ENCODE measurements at regions not wholly inside any gene's neighbourhood (a gene's known extent, or its start where the extent isn't known, plus 50 kb on each side); places are given as distances from the start of the nearest gene placed in this dataset.
"Not testable (repeated sequence)": the region's sequence is repeated elsewhere in the genome, so short reads cannot be mapped to it uniquely, and the experiment has no call there.

DNA sequence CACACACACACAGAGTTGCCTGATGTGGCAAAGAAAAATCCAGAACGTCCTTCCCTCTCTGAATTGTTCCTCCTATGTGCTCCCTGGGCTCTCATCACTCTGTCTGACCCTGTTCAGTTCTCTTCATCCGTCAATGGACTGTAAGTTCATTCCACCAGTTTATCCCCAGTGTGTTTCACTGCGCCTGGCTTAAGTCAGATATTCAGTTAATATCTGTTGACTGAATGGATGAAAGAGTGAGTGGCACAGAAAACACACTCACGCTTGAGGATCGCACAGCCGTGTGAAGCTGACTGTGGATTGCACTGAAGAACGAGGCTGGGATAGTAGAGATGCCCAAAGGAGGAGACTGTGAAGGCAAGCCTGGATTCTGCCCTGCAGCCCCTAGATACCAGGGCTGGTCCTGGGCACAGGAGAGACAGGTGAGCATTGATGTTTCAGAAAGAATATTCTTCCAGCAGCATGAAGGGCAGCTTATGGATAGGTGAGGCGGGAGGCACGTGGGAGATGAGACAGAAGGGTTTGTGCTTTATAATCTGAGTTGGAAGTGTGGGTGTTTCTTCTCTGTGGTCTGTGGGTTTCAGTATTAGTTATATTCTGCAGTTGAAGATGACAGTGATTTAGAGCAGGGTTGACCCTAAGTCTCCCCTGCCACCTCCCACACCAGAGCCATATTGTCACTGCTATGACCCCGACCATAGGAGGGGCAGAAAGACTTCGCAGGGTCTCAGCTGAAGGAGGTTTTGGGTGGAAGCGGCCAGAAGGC, 129.9 kb downstream of the SOCS6 start:
- no peak for DNase-seq (ENCODE audit: low read depth)

DNA sequence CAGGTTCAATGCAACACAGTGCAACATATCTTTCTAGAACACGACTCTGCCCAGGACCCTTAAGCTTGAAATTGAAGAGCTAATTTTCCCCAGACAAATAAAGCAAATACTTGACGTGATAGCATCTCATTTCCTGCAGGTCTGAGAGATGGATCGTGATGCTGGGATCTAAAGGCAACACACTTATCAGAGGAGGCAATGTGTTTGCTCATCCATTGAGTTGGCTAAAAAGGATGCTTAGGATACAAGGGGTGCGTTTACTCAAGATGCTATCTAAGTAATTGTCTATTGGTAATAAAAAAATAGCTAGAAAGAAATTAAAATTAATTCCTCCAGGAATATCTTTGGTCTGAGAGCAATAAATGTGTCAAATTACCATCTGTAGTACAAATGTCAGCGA, 129.0 kb downstream of the SOCS6 start:
- no peak for DNase-seq (ENCODE audit: low read depth)

DNA sequence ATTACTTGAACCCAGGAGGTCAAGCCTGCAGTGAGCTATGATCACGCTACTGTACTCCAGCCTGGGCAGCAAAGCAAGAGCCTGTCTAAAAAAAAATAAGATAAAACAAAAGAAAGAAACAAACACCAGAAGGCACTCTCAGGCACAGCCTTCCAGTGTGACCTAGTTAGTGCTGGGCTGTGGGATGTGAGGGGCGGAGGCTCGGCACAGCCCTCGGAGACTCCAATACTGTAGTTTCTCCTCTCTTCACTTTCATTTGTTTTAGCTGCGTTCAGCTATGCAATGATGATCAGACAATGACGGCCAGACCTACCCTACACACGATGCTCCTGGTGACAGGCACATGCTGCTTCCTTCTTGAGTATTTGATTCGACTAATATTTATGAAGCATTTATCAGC, 127.7 kb downstream of the SOCS6 start:
- DNase-seq (ENCODE audit: low read depth), result no peak

DNA sequence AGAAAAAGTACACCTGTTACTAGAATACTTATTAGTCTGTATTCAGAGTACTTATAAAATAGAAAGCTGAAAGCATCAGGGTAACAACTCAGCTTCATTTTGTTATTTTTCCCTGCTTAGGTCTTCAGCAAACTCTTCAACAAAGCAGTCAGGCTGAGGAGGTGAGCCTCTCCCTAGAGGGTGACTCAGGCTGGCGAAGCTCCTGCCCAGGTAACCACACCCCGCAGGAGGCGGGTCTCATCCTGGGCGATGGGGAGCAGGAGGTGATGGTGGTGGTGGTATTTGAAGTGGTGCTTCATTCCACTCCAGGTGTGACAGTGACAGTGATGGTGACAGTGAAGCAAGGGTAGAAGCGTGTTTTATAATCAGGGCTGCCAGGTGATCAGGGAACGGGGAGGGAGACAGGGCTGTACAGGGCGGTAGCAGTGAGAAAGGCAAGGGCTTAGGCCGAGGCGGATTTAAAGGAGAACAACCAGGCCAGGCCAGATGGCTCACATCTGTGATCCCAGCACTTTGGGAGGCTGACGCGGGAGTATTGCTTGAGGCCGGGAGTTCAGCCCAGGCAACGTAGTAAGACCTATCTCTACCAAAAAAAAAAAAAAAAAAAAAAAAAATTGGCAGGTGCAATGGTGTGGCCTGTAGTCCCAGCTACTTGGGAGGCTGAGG, 127.1 kb downstream of the SOCS6 start:
- no peak for DNase-seq (ENCODE audit: low read depth)

DNA sequence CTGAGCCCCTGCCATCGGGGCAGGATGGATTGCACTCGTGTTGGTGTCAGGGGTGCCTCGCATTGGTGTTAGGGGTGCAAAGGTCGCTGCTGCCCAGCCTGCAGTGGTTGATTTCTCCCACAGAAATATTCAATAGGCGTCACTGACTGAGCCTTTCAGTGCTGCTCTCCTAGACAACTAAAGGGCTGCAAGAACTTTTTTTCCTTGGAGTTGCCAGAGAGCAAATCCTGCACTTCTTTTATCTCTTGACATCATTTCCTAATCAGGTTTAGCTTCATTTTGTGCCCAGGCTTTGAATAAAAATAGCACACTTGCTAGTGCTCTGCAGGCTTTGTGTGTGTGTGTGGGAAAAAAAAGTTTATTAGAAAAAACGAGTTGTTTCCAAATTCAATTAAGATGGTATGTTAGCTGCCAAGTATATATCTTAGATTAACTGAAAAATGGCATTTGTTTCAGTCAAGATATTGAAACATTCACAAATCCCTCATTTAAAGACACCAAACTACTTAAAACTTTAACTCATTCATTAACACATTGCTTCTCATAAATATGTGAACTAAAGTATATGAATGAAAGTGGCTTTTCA, 125.6 kb downstream of the SOCS6 start:
- no peak for DNase-seq (ENCODE audit: low read depth)

DNA sequence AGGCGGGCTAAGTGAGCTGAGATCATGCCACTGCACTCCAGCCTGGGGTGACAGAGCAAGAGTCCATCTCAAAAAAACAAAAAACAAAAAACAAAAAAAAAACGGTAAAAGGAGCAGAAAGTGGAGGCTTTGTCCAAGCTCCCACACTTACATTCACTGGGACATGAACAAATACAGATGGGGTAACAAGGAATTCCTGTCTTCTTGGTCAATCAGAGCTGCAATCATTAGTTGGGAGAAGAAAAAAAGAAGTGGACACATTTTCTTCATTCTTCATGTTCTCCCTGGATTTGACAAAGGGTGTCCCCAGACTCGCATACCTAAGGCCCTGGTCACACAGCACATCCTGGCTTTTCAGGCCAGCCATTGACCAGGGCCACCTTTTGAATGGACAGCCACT, 124.6 kb downstream of the SOCS6 start:
- no peak for DNase-seq (ENCODE audit: low read depth)

DNA sequence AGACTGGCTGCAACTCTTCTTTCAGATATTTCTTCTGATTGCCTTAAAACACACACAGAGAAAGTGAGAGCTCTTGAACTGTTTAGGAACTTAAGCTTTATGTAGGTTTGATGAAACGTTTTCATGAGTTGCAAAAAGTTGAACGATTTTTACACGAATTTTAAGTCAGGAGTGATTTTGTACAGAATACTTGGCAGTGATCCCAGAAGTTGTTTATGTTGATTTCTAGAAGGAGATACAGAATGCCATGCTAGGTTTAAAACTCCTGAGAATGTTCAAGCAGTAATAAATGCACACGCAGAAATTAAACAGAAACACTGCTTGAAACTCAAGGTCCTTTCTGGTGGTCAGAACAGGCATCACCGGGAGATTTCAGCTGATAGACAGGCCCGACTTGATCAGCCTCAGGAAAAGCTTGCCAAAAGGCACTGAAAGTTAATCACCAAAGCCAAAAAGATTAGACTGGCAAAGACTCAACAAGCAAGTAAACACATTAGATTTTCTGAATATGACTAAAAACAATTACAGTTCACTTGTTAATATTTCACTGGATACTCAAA, 123.1 kb downstream of the SOCS6 start:
- DNase-seq (ENCODE audit: low read depth), result no peak

DNA sequence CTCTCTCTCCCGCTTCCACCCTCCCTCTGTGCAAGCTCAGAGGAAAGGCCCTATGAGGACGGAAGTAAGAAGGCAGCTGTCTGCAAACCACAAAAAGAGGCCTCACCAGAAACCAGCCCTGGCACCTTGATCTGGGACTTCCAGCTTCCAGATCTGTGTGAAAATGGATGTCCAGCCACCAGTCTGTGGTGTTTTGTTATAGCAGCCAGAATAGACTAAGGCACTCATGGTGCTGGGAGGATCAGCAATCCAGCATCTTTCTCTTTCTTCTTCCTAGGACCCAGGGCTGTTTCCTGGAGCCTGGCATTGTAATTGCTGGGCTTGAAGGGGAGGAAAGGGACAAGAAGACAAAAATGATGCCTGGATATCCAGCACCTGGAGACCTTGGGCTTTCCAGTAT, 122.5 kb downstream of the SOCS6 start:
- DNase-seq (ENCODE audit: low read depth), result no peak

DNA sequence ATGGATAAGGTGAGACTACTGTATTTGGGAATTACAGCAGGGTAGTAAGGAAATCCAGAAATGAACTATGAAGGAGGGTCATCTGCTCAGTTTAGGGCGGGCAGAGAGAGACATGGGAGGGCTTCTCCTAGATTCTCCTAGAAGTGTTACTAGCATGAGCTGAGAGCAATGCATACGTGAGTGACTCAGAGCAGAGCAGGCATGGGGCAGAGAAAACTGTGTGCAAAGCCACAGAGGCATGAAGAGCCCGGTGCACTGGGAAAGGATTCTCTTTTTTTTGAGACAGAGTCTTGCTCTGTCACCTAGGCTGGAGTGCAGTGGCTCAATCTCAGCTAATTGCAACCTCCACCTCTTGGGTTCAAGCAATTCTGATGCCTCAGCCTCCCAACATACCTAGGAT, 116.2 kb downstream of the SOCS6 start:
- DNase-seq (ENCODE audit: low read depth), result no peak

DNA sequence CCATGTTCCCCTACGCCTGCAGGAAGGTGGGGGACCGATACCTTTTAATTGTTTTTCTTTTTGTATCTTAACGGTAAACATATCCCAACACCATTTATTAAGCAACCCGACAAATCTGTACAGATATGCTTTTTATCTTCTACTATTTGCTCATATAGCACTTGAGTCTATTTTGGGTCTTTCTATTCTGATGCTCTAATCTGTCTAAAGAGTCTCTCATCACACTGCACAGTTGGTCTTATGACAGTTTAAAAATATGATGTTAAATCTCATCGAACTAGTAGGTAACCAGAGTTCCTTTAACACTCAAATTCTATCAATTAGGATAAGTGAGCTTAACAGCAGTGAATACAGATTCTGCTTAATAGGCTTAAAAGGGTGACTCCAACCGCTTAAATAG, 111.6 kb downstream of the SOCS6 start:
- no peak for DNase-seq (ENCODE audit: low read depth)

DNA sequence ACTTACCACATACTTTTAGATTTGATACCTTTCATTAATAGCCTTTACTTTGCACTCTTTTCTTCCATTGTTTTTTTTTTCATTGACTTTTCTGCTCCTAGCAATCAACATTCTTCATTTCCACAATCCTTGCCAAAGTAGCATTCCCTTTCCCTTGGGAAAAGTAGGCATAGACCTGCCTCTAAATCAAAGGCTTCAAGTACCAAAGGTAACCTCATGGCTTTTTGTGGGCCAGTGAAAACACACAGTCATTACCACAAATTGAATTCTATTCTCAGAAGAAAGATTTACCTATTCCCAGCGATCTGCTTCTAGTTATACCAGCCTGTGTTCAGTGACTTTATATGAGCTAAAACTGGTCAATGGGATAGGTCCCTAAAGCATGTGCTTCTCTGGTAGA, 109.2 kb downstream of the SOCS6 start:
- no peak for DNase-seq (ENCODE audit: low read depth)

DNA sequence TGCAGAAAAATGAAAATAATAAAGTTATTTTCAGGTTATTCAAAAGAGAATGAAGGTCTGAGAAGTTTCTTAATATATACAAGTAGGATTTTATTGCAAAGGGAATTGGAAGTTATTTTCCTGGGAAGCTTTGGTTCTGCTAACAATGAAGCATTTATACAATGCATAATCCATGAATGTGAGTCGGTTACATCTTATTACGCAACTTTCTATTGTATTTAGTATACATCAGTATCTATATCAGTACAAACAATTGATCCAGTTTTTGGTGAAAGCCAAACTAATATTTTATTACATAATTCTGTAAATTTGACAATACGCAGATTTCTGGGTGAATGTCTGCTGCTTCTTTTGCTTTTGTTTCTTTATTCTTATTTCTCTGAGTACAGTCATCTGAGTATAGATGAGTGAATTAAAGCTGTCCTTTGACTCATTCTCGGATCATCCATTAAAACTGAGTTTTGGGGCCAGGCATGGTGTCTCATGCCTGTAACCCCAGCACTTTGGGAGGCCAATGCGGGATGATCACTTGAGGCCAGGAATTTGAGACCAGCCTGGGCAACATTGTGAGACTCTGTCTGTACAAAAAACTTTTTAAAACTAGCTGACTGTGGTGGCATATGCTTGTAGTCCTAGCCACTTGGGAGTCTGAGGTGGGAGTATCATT, 108.5 kb downstream of the SOCS6 start:
- no peak for DNase-seq (ENCODE audit: low read depth)

DNA sequence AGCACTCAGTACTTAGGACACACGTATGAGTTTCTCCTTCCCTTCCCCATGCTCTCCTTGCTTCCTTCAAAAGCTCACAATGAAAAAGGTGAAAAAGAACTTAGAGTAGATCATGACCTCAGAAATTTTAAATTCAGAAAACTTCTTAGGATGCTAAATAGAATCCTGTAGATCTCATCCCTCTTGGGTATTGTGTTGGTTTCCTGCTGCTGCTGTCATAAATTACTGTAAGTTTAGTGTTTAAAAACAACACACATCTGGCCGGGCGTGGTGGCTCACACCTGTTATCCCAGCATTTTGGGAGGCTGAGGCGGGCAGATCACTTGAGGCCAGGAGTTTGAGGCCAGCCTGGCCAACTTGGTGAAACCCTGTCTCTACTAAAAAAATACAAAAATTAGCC, 106.9 kb downstream of the SOCS6 start:
- DNase-seq (ENCODE audit: low read depth), result not testable (repeated sequence)

DNA sequence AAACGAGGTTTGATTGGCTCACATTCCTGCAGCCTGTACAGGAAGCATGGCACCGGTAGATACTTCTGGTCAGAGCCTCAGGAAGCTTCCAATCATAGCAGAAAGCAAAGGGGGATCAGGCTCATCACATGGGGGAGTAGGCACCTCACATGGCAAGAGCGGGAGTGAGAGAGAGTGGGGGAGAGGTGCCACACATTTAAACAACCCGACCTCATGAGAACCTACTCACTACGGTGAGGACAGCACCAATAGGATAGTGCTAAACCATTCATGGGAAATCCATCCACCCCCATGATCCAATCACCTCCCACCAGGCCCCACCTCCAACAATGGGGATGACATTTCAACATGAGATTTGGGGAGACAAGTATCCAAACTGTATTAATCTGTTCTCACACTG, 105.8 kb downstream of the SOCS6 start:
- DNase-seq (ENCODE audit: low read depth), result no peak

DNA sequence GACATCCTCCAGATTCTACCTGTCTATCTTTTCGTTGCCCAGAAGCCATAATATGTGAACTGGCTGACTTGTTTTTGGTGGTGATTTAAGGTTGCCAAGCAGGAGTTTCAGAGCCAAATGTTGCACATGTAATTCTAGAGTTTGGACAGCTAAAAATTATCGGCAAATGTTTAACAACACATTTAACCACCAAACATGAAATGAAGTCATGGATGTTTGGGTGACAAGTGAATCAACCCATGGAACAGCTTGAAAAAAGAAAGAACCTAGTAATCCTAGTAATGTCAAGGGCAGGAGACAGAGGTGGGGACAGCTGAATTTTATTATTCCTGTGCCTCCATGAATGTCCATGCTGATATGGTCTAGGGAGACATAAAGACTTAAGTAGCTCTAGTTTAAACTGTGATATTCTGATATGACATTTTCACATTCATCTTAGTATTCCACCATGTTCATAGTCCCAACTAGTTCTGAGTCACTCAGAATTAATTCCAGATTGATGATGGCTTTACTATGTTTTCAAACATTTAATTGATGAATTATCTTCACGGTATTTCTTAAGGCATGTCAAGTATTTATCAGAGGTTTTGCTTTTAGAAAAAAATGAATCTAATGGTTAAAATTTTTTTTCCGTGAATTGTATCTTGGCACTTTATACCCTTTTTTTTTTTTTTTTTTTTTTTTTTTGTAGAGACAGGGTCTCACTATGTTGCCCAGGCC, 101.7 kb downstream of the SOCS6 start:
- DNase-seq (ENCODE audit: low read depth), result no peak

DNA sequence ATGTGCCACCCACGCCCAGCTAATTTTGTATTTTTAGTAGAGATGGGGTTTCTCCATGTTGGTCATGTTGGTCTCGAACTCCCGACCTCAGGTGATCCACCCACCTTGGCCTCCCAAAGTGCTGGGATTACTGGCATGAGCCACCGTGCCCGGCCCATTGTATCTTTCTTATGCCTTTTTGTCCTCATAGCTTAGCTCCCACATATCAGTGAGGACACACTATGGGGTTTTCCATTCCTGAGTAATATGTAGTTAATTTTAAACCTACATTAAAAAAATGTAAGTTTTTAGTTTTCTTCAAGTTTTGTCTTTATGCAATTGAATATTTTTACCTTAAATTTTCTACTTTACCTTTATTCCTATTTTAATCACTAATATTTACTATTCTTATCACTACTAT, 100.2 kb downstream of the SOCS6 start:
- not testable (repeated sequence) for DNase-seq (ENCODE audit: low read depth)

DNA sequence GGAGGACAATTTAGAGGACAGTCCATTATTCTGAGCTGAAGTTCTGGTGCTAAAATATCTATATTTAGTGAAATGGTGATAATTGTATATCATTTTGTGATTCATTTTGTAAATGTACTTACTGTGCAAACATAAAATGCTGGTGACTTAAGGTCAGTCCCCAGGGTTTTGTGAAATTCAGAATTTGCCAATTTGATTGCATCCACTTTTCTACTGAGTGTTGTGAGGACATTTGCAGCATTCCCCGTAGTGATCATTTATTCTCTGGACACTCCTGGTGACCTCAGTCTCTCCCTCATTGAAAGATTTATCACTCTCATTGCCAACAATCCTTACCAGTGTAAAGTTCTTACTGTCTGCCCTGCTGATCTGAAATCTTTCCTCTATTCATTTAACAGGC, 98.2 kb downstream of the SOCS6 start:
- no peak for DNase-seq (ENCODE audit: low read depth)

DNA sequence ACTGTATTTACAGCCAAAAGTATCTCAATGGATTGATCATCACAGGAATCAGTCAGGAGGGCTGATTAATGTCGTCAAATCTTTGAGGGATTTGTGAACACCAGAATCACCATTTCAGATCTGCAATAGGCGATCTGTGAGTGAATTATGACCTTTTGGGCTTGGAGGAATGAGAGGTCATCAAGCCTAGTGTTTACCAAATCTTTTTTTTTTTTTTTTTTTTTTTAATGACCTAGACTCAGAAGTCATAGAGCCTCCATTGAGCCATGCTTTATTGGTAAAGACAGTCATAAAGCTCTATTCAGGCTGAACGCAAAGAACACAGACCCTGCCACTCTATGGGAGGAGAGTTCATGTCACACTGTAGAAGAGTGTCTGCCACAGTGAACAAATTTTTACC, 97.7 kb downstream of the SOCS6 start:
- no peak for DNase-seq (ENCODE audit: low read depth)

DNA sequence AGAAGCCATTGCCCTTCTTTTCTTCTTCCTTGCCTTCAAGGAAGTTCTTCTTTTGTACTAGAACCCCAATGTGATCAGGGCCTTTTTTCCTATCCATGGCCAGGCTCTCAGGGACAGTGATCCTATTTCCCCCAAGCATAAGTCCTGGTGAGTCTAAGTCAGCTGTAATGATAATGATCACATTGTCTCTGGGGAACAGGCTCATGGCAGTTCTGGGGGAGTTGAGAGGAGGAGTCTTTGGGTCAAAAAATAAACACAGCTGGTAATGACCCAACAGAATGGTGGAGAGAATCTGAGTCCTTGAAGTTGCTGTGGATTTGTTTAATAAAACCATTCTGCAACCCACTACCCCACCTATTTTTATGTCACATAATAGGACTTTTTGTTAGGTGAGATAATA, 96.6 kb downstream of the SOCS6 start:
- DNase-seq (ENCODE audit: low read depth), result no peak

DNA sequence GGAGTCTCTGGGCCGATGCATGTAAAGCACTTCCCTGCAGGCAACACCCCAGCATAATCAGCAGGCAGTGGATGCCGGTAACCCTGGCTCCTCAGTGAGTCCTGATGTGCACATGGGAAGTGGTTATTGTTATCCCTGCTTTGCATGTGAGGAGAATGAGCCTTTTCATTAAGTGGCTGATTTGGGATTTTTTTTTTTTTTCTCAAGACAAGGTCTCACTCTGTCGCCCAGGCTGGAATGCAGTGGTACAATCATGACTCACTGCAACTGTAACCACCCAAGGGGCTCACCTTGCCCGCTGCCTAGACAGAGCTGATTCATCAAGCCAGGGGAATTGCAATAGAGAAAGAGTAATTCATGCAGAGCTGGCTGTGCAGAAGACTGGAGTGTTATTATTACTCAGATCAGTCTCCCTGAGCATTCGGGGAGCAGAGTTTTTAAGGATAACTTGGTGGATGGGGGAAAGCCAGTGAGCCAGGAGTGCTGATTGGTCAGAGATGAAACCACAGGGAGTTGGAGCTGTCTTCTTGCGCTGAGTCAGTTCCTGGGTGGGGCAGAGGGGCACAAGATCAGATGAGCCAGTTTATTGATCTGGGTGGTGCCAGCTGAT, 95.4 kb downstream of the SOCS6 start:
- DNase-seq (ENCODE audit: low read depth), result no peak

DNA sequence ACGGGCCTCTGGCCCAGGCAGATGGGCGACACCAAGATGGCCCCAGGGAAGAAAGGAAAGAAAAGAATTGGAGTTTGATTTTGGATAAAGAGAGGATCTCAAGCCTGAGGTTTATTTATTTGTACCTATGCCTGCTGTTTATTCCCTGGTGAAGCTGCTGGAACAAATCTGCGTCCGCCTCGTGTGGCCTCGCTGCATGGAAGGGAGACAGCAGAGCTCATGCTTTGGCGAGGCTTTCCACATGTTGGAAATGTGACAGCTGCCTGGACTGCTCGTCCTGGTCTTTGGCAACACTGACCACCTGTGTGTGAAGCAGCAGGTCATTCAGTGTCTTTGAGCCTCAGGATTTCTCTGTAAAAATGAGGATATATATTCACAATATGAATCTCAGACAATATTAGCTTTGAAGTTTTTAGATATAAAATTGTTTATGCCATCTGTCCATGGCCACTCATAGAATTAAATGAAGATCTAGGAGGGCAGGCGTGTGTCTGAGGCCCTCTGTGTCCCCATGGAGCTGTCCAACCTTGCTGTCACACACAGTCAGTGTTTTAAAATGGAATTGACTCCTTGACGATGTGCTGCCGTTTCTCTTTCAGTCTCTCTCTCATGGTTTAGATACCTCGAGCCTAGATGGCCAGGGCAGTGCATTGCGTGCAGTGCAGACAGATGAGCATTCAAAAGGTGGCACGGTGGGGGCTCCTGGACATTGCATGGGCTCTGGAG, 94.3 kb downstream of the SOCS6 start:
- DNase-seq (ENCODE audit: low read depth), result no peak
